GM23248 (cell line): ENCODE measurements at regions not wholly inside any gene's neighbourhood (a gene's known extent, or its start where the extent isn't known, plus 50 kb on each side); places are given as distances from the start of the nearest gene placed in this dataset.
A peak's percentile ranks its signal among the peaks of the same experiment; 100 is the strongest.

Experiments used
- DNase-seq: peaks from one replicate; pipeline ENCODE4 v3.0.0-alpha.2; 2015
- H2AFZ ChIP-seq: fragments of 200-600 bp; sonication (generic); 2 replicates; pipeline ENCODE4 v1.6.1; 2016; ENCODE audit warnings: antibody characterized with exemption
- H3F3A ChIP-seq: fragments of 200-600 bp; sonication (generic); 2 replicates; pipeline ENCODE4 v1.6.1; 2016; ENCODE audit warnings: mild to moderate bottlenecking, antibody characterized with exemption, mixed run types; ENCODE audit not compliant: insufficient read depth
- H3K27ac ChIP-seq: fragments of 200-600 bp; sonication (generic); 2 replicates; pipeline ENCODE4 v1.5.1; 2016; ENCODE audit warnings: mild to moderate bottlenecking
- H3K27me3 ChIP-seq: fragments of 200-600 bp; sonication (generic); replicated peaks from 2 replicates; pipeline ENCODE4 v1.6.1; 2016; ENCODE audit warnings: mild to moderate bottlenecking; ENCODE audit not compliant: insufficient read depth
- H3K36me3 ChIP-seq: fragments of 200-600 bp; sonication (generic); 2 replicates; pipeline ENCODE4 v1.6.1; 2016; ENCODE audit warnings: low read depth, mild to moderate bottlenecking
- H3K4me1 ChIP-seq: fragments of 200-600 bp; sonication (generic); 2 replicates; pipeline ENCODE4 v1.6.1; 2016; ENCODE audit warnings: mild to moderate bottlenecking; ENCODE audit not compliant: insufficient read depth
- H3K4me2 ChIP-seq: fragments of 200-600 bp; sonication (generic); one replicate; pipeline ENCODE4 v1.6.1; 2016; ENCODE audit warnings: mild to moderate bottlenecking; ENCODE audit not compliant: unreplicated experiment
- H3K4me3 ChIP-seq: fragments of 200-600 bp; sonication (generic); 2 replicates; pipeline ENCODE4 v1.5.1; 2016; ENCODE audit warnings: mild to moderate bottlenecking
- H3K79me2 ChIP-seq: fragments of 200-600 bp; sonication (generic); 2 replicates; pipeline ENCODE4 v1.6.1; 2016; ENCODE audit warnings: mild to moderate bottlenecking; ENCODE audit not compliant: insufficient read depth
- H3K9ac ChIP-seq: fragments of 200-600 bp; sonication (generic); 2 replicates; pipeline ENCODE4 v1.6.1; 2016; ENCODE audit warnings: mild to moderate bottlenecking
- H3K9me2 ChIP-seq: fragments of 200-600 bp; sonication (generic); 2 replicates; pipeline ENCODE4 v1.6.1; 2016; ENCODE audit warnings: mixed run types, mild to moderate bottlenecking, moderate library complexity; ENCODE audit not compliant: insufficient read depth
- H3K9me3 ChIP-seq: fragments of 200-600 bp; sonication (generic); one replicate; pipeline ENCODE4 v1.6.1; 2017; ENCODE audit warnings: low read depth
- H4K20me1 ChIP-seq: fragments of 200-600 bp; sonication (generic); 2 replicates; pipeline ENCODE4 v1.6.0; 2016; ENCODE audit not compliant: insufficient read depth
- EZH2 ChIP-seq: fragments of 200-600 bp; sonication (generic); IDR thresholded peaks from 2 replicates; pipeline ENCODE4 v1.6.1; 2018; ENCODE audit warnings: antibody characterized with exemption, mild to moderate bottlenecking; ENCODE audit not compliant: insufficient read depth, poor library complexity, severe bottlenecking
- EZH2phosphoT487 ChIP-seq: fragments of 200-600 bp; sonication (generic); IDR thresholded peaks from 2 replicates; pipeline ENCODE4 v1.6.1; 2018; ENCODE audit warnings: antibody characterized with exemption, moderate library complexity, mild to moderate bottlenecking, low read depth; ENCODE audit not compliant: insufficient read depth
- WGBS, 2 experiments: methylation state at CpG; one replicate each; pipeline ENCODE4 v1.1.6; 2015 to 2017; ENCODE audit warnings: low lambda C conversion rate in 2 of 2, low coverage in 1 of 2; ENCODE audit errors: missing lambda C conversion rate in 2 of 2; 5-methylcytosine and 5-hydroxymethylcytosine counted together
- in situ Hi-C: fragments of 300-500 bp; cut with MboI; formaldehyde crosslinking; loops from 2 replicates; pipeline ENCODE4 v1.15.0; 2020

- H3K9ac ChIP-seq, result no peak overlapping the region
- H2AFZ ChIP-seq, result no peak overlapping the region
- H3K4me2 ChIP-seq, result no peak overlapping the region
- no peaks in the 10 kb centered on the region for H3K79me2 ChIP-seq
- no peaks in the 10 kb centered on the region for H3F3A ChIP-seq
- in situ Hi-C loops, result no loop called here
- H3K27ac ChIP-seq, result no peak overlapping the region
- TF ChIP-seq EZH2, result no peak
- no peak for TF ChIP-seq EZH2phosphoT487
- DNase-seq, result no peak
- H3K4me1 ChIP-seq, result no peaks in the 10 kb centered on the region
- no peak overlapping the region for H3K4me3 ChIP-seq
- H3K36me3 ChIP-seq, result no peaks in the 10 kb centered on the region
- H4K20me1 ChIP-seq, result no peaks in the 10 kb centered on the region
- H3K27me3 ChIP-seq, result no peaks in the 10 kb centered on the region
- no peaks in the 10 kb centered on the region for H3K9me3 ChIP-seq
- no peaks in the 10 kb centered on the region for H3K9me2 ChIP-seq
Observed at GRCh38 chr1:244937099-244937498, 72.8 kb upstream of the HNRNPU start.

GRCh38 chr1:244920911-244921761 lies 56.8 kb upstream of the HNRNPU start:
- no peaks in the 10 kb centered on the region for H4K20me1 ChIP-seq
- WGBS, 2 experiments, result 78 to 85% methylated on average over 4 of the region's 4 CpGs
- no peak overlapping the region for H3K4me3 ChIP-seq
- no peak overlapping the region for H3K27ac ChIP-seq
- in situ Hi-C loops, result no loop called here
- no peaks in the 10 kb centered on the region for H3K36me3 ChIP-seq
- H3K4me1 ChIP-seq, result 0 out of 2 replicates have a peak, but pooled peaks cover 8% of the 10 kb centered on the region
- no peak overlapping the region for H2AFZ ChIP-seq
- no peak overlapping the region for H3K9ac ChIP-seq
- no peaks in the 10 kb centered on the region for H3K9me3 ChIP-seq
- TF ChIP-seq EZH2, result no peak
- TF ChIP-seq EZH2phosphoT487, result no peak
- no peaks in the 10 kb centered on the region for H3F3A ChIP-seq
- no peak overlapping the region for H3K4me2 ChIP-seq
- DNase-seq, result no peak
- no peaks in the 10 kb centered on the region for H3K79me2 ChIP-seq
- H3K9me2 ChIP-seq, result no peaks in the 10 kb centered on the region
- H3K27me3 ChIP-seq, result no peaks in the 10 kb centered on the region

- 61 to 67% methylated on average over 9 of the region's 9 CpGs for WGBS, 2 experiments
- TF ChIP-seq EZH2phosphoT487 (no peak), EZH2 (no peak)
- H3K4me3 ChIP-seq, result peak overlapping the region; percentile 76
Observed at GRCh38 chr1:244919320-244920282, 55.3 kb upstream of the HNRNPU start.

GRCh38 chr1:244918421-244919319 lies 54.3 kb upstream of the HNRNPU start:
- Histone ChIP-seq H3K9ac (peak overlapping the region; percentile 47), H3K4me2 (peak overlapping the region; percentile 91), H3K27ac (no peak overlapping the region), H3K36me3 (no peaks in the 10 kb centered on the region), H3K9me2 (no peaks in the 10 kb centered on the region), H3K4me3 (peak overlapping the region; percentile 76), H3K9me3 (no peaks in the 10 kb centered on the region), H2AFZ (peak overlapping the region; percentile 86), H3K4me1 (0 out of 2 replicates have a peak, but pooled peaks cover 8% of the 10 kb centered on the region), H3F3A (no peaks in the 10 kb centered on the region), H3K79me2 (no peaks in the 10 kb centered on the region), H3K27me3 (no peaks in the 10 kb centered on the region), H4K20me1 (no peaks in the 10 kb centered on the region)
- WGBS, 2 experiments, result 6% methylated on average over 41 to 43 of the region's 62 CpGs
- no peak for TF ChIP-seq EZH2phosphoT487
- TF ChIP-seq EZH2, result no peak
- DNase-seq, result peak; percentile 59
- in situ Hi-C loops, result no loop called here

More at GRCh38 chr1:244919320-244920282, 55.3 kb upstream of the HNRNPU start:
- H3K9me3 ChIP-seq, result no peaks in the 10 kb centered on the region
- peak overlapping the region; percentile 91 for H3K4me2 ChIP-seq
- 0 out of 2 replicates have a peak, but pooled peaks cover 8% of the 10 kb centered on the region for H3K4me1 ChIP-seq
- in situ Hi-C loops, result no loop called here
- no peaks in the 10 kb centered on the region for H3K36me3 ChIP-seq
- no peak overlapping the region for H3K27ac ChIP-seq
- peak; percentile 24 for DNase-seq
- H3K9me2 ChIP-seq, result no peaks in the 10 kb centered on the region
- H3K79me2 ChIP-seq, result no peaks in the 10 kb centered on the region
- peak overlapping the region; percentile 86 for H2AFZ ChIP-seq
- no peaks in the 10 kb centered on the region for H3K27me3 ChIP-seq
- no peaks in the 10 kb centered on the region for H3F3A ChIP-seq
- H4K20me1 ChIP-seq, result no peaks in the 10 kb centered on the region
- peak overlapping the region; percentile 47 for H3K9ac ChIP-seq
